Fibroblast of peridontal ligament (primary cell): ENCODE measurements at regions not wholly inside any gene's neighbourhood (a gene's known extent, or its start where the extent isn't known, plus 50 kb on each side); places are given as distances from the start of the nearest gene placed in this dataset.
"Not testable (repeated sequence)": the region's sequence is repeated elsewhere in the genome, so short reads cannot be mapped to it uniquely, and the experiment has no call there.

Experiments used
- DNase-seq: peaks from one replicate; pipeline ENCODE4 v3.0.0-alpha.2; 2010; ENCODE audit errors: extremely low read depth

GRCh38 chrX:78603908-78604307 is 55.2 kb downstream of the RTL3 start:
- DNase-seq: no peak

- peak; percentile 0 for DNase-seq
These were observed 63.1 kb downstream of the RTL3 start for GRCh38 chrX:78595901-78596502.

- DNase-seq: no peak
These were observed 65.4 kb downstream of the RTL3 start for GRCh38 chrX:78593701-78594100.

GRCh38 chrX:78592030-78592429 is 67.1 kb downstream of the RTL3 start:
- no peak for DNase-seq

GRCh38 chrX:78574306-78574705 is 84.8 kb downstream of the RTL3 start:
- no peak for DNase-seq

- DNase-seq: no peak
These were observed 85.5 kb downstream of the RTL3 start for GRCh38 chrX:78573630-78574029.

GRCh38 chrX:78571849-78572248 is 87.3 kb downstream of the RTL3 start:
- DNase-seq: no peak

GRCh38 chrX:78555401-78555980 is 103.6 kb downstream of the RTL3 start:
- DNase-seq: peak; percentile 7

- not testable (repeated sequence) for DNase-seq
These were observed 106.5 kb downstream of the RTL3 start for GRCh38 chrX:78552628-78553027.

GRCh38 chrX:78548012-78548411 is 111.1 kb downstream of the RTL3 start:
- DNase-seq: peak; percentile 14

GRCh38 chrX:78545233-78545632 is 113.9 kb downstream of the RTL3 start:
- no peak for DNase-seq

- no peak for DNase-seq
These were observed 115.8 kb downstream of the RTL3 start for GRCh38 chrX:78543281-78543680.

GRCh38 chrX:78540171-78540570 is 119.0 kb downstream of the RTL3 start:
- no peak for DNase-seq

- no peak for DNase-seq
These were observed 124.9 kb downstream of the RTL3 start for GRCh38 chrX:78534221-78534620.

GRCh38 chrX:78532363-78532762 is 126.8 kb downstream of the RTL3 start:
- peak; percentile 15 for DNase-seq

GRCh38 chrX:78527818-78528217 is 131.3 kb downstream of the RTL3 start:
- DNase-seq: peak; percentile 8

GRCh38 chrX:78527263-78527662 is 131.9 kb downstream of the RTL3 start:
- DNase-seq: peak; percentile 18

GRCh38 chrX:78522601-78523000 is 136.5 kb downstream of the RTL3 start:
- DNase-seq: no peak

GRCh38 chrX:78517124-78517523 is 142.0 kb downstream of the RTL3 start:
- DNase-seq: no peak

- no peak for DNase-seq
These were observed 144.3 kb downstream of the RTL3 start for GRCh38 chrX:78514852-78515251.

- no peak for DNase-seq
These were observed 145.0 kb downstream of the RTL3 start for GRCh38 chrX:78513971-78514738.

- no peak for DNase-seq
These were observed 152.9 kb downstream of the RTL3 start for GRCh38 chrX:78506248-78506647.

GRCh38 chrX:78496483-78496882 is 162.6 kb downstream of the RTL3 start:
- no peak for DNase-seq
